Hematopoietic multipotent progenitor cell treated with erythropoietin and hydrocortisone succinate and interleukin-3 and kit ligand, for 6 days (in vitro differentiated cells): ENCODE measurements at regions not wholly inside any gene's neighbourhood (a gene's known extent, or its start where the extent isn't known, plus 50 kb on each side); places are given as distances from the start of the nearest gene placed in this dataset.

ENCODE experiments used
- DNase-seq: peaks from one replicate; pipeline ENCODE4 v3.0.0-alpha.2; 2015

- no peak for DNase-seq
These were observed 51.9 kb upstream of the TMEM163 start for GRCh38 chr2:134770702-134771101.

GRCh38 chr2:134771313-134771801 lies 52.6 kb upstream of the TMEM163 start:
- DNase-seq = no peak

GRCh38 chr2:134772493-134773169 lies 53.8 kb upstream of the TMEM163 start:
- no peak for DNase-seq

GRCh38 chr2:134773335-134773734 lies 54.5 kb upstream of the TMEM163 start:
- peak; percentile 38 for DNase-seq

GRCh38 chr2:134773759-134774742 lies 55.3 kb upstream of the TMEM163 start:
- DNase-seq = peak; percentile 29

GRCh38 chr2:134774786-134775641 lies 56.2 kb upstream of the TMEM163 start:
- DNase-seq = peak; percentile 58

GRCh38 chr2:134776836-134777235 lies 58.0 kb upstream of the TMEM163 start:
- no peak for DNase-seq

GRCh38 chr2:134777593-134777992 lies 58.8 kb upstream of the TMEM163 start:
- DNase-seq = no peak

- no peak for DNase-seq
These were observed 59.6 kb upstream of the TMEM163 start for GRCh38 chr2:134778372-134778771.

- DNase-seq = no peak
These were observed 57.4 kb upstream of the ACMSD start for GRCh38 chr2:134780972-134781371.

GRCh38 chr2:134782107-134782506 lies 56.3 kb upstream of the ACMSD start:
- no peak for DNase-seq

GRCh38 chr2:134782792-134783191 lies 55.6 kb upstream of the ACMSD start:
- DNase-seq = peak; percentile 80

- DNase-seq = no peak
These were observed 54.5 kb upstream of the ACMSD start for GRCh38 chr2:134783912-134784311.

GRCh38 chr2:134785659-134786430 lies 52.6 kb upstream of the ACMSD start:
- DNase-seq = no peak

- DNase-seq = no peak
These were observed 50.0 kb upstream of the ACMSD start for GRCh38 chr2:134788417-134788816.
